Vagina (tissue), 2 donors: ENCODE measurements at regions not wholly inside any gene's neighbourhood (a gene's known extent, or its start where the extent isn't known, plus 50 kb on each side); places are given as distances from the start of the nearest gene placed in this dataset.

Experiments used
- DNase-seq, 2 donors: peaks; one replicate each; pipeline ENCODE4 v3.0.0-alpha.2; 2017; ENCODE audit errors: extremely low spot score in 2 of 2
- H3K27ac ChIP-seq: fragments of 200-600 bp; sonication (generic); one replicate; pipeline ENCODE4 v1.5.1; 2019
- H3K27me3 ChIP-seq: fragments of 200-600 bp; sonication (generic); one replicate; pipeline ENCODE4 v1.5.1; 2019
- H3K36me3 ChIP-seq, 2 donors: fragments of 200-600 bp; sonication (generic); one replicate each; pipeline ENCODE4 v1.5.1; 2017 to 2019
- H3K4me1 ChIP-seq: fragments of 200-600 bp; sonication (generic); one replicate; pipeline ENCODE4 v1.5.1; 2019
- H3K4me3 ChIP-seq, 2 donors: fragments of 200-600 bp; sonication (generic); 1 replicate in 1 of 2; 2 replicates in 1 of 2; pipeline ENCODE4 v1.5.1; 2016 to 2019
- H3K9me3 ChIP-seq: fragments of 200-600 bp; sonication (generic); one replicate; pipeline ENCODE4 v1.5.1; 2019
- POLR2A ChIP-seq, 2 donors: fragments of 450-650 bp; IDR thresholded peaks; one replicate each; pipeline ENCODE4 v1.6.1; 2017; ENCODE audit warnings: antibody characterized with exemption in 2 of 2, mild to moderate bottlenecking in 2 of 2, moderate library complexity in 2 of 2
- POLR2AphosphoS5 ChIP-seq, 2 donors: sonication (generic); formaldehyde crosslinking; IDR thresholded peaks; one replicate each; pipeline ENCODE4 v1.9.0; 2017; ENCODE audit warnings: antibody characterized with exemption in 2 of 2, mild to moderate bottlenecking in 2 of 2, low read depth in 1 of 2; ENCODE audit not compliant: insufficient read depth in 1 of 2
- intact Hi-C: fragments of 100-400 bp; cut with DNase I; formaldehyde crosslinking; loops from one replicate; pipeline ENCODE4 v1.15.1; 2023
- TF ChIP-seq, protein P1 (sequence below), 3 experiments: fragments of 450-650 bp in 2 of 3; fragments of 200-600 bp in 1 of 3; sonication (generic) in 1 of 3; IDR thresholded peaks; one replicate each; pipeline ENCODE4 v1.5.1; 2017 to 2019; ENCODE audit warnings: antibody characterized with exemption in 3 of 3, mild to moderate bottlenecking in 2 of 3, moderate library complexity in 2 of 3

DNA sequence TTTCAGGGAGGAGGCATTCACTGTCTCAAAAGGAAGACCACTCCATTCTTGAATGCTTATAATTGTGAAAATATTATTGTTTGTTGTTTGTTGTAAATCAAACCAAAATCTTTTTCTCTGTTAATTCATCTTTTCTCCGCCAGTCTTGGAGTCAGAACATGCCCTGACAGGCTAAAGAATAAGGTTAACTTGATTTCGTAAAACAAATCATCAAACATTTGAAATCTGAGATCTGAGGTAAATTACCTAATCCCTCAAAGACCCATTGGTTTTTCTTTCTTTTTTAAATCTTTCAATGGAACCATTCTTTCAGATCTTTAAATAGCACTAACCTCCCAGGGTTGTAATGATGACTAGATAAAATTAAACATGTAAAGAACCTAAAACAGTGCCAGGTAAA, 430.1 kb upstream of the PTBP2 start:
- intact Hi-C loops: no loop called here
- no peak overlapping the region for H3K4me3 ChIP-seq
- no peaks in the 10 kb centered on the region for H3K27me3 ChIP-seq
- no peaks in the 10 kb centered on the region for H3K36me3 ChIP-seq
- no peak overlapping the region for H3K27ac ChIP-seq
- H3K9me3 ChIP-seq: no peaks in the 10 kb centered on the region
- no peak for TF ChIP-seq POLR2AphosphoS5 (IDR thresholded peaks at IDR 0.05; ENCODE audit: insufficient read depth in 1 of 2, low read depth in 1 of 2)
- TF ChIP-seq, protein P1, sequence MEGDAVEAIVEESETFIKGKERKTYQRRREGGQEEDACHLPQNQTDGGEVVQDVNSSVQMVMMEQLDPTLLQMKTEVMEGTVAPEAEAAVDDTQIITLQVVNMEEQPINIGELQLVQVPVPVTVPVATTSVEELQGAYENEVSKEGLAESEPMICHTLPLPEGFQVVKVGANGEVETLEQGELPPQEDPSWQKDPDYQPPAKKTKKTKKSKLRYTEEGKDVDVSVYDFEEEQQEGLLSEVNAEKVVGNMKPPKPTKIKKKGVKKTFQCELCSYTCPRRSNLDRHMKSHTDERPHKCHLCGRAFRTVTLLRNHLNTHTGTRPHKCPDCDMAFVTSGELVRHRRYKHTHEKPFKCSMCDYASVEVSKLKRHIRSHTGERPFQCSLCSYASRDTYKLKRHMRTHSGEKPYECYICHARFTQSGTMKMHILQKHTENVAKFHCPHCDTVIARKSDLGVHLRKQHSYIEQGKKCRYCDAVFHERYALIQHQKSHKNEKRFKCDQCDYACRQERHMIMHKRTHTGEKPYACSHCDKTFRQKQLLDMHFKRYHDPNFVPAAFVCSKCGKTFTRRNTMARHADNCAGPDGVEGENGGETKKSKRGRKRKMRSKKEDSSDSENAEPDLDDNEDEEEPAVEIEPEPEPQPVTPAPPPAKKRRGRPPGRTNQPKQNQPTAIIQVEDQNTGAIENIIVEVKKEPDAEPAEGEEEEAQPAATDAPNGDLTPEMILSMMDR (IDR thresholded peaks at IDR 0.05): no peak
- no peak for TF ChIP-seq POLR2A (IDR thresholded peaks at IDR 0.05)
- no peaks in the 10 kb centered on the region for H3K4me1 ChIP-seq
- no peak for DNase-seq

DNA sequence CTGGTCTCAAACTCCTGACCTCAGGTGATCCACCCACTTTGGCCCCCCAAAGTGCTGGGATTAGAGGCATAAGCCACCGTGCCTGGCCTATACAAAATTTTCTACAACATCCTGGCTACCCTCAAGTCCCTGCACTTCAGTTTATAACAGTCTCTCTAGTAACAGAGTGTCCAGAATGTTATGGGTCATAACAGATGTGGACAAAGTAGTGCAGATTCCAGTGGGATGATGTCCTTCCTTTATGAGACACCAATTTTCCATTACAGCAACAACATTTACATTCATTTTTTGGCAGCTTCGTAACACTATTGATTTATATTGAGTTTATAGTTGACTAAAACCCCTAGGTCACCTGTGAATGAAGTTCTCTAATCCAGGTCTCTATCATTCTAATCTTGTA, 429.4 kb upstream of the PTBP2 start:
- Histone ChIP-seq H3K4me3 (no peak overlapping the region), H3K27me3 (no peaks in the 10 kb centered on the region), H3K9me3 (no peaks in the 10 kb centered on the region), H3K4me1 (no peaks in the 10 kb centered on the region), H3K36me3 (no peaks in the 10 kb centered on the region), H3K27ac (no peak overlapping the region)
- DNase-seq: no peak
- TF ChIP-seq POLR2A (IDR thresholded peaks at IDR 0.05) (no peak), POLR2AphosphoS5 (IDR thresholded peaks at IDR 0.05; ENCODE audit: insufficient read depth in 1 of 2, low read depth in 1 of 2) (no peak)
- TF ChIP-seq, protein P1 (IDR thresholded peaks at IDR 0.05): no peak
- intact Hi-C loops: no loop called here

DNA sequence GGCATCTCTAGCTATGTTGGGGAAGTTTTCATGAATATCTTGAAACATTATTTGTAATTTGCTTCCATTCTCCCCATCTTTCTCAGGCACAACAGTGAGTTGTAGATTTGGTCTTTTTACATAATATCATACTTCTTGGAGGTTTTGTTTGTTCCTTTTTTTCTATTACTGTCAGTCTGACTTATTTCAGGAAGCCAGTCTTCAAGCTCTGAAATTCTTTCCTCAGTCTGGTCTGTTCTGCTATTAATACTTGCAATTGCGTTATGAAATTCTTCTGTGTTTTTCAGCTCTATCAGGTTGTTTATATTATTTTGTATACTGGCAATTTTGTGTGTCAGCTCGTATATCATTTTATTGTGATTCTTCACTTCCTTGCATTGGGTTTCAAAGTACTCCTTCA, 424.6 kb upstream of the PTBP2 start:
- H3K4me1 ChIP-seq: no peaks in the 10 kb centered on the region
- no peaks in the 10 kb centered on the region for H3K36me3 ChIP-seq
- TF ChIP-seq, protein P1 (IDR thresholded peaks at IDR 0.05): no peak
- TF ChIP-seq POLR2A (IDR thresholded peaks at IDR 0.05): no peak
- TF ChIP-seq POLR2AphosphoS5 (IDR thresholded peaks at IDR 0.05; ENCODE audit: insufficient read depth in 1 of 2, low read depth in 1 of 2): no peak
- DNase-seq: no peak
- H3K9me3 ChIP-seq: no peaks in the 10 kb centered on the region
- no peak overlapping the region for H3K27ac ChIP-seq
- intact Hi-C loops: no loop called here
- H3K27me3 ChIP-seq: no peaks in the 10 kb centered on the region
- H3K4me3 ChIP-seq: no peak overlapping the region

DNA sequence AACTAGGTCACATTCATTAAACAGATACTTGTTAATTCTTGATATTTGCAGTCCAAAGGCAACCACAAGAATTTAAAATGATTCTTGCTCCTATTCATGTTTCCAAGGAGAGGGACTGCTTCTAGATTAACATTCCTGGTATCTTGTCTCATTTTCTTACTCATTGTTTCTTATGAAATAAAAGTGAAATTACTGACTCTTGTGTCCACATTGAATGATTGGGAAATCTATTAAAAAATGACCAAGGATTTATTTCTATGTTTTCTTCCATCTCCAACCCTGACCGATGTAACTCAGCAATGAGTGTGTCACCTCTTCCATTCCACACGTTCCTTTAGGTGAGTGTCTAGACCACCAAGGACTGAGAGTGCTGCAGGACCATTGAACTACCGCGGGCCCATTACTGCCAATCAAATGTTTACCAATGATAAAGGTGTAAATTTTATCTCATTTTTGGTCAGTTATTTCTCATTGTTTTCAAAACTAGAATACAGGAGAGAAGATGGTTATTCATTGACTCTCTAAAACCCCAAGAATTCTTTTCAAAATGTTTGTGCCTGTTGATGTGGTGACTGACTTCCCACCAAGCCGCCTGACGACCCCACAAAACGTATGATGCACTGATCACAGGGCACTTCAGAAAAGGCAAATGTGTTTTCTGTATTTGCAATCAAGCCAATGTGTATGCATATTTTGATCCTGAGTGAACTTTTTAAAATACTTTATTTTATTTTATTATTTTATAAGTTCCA, 414.6 kb upstream of the PTBP2 start:
- TF ChIP-seq, protein P1 (IDR thresholded peaks at IDR 0.05): no peak
- no peak for TF ChIP-seq POLR2A (IDR thresholded peaks at IDR 0.05)
- TF ChIP-seq POLR2AphosphoS5 (IDR thresholded peaks at IDR 0.05; ENCODE audit: insufficient read depth in 1 of 2, low read depth in 1 of 2): no peak
- no peak overlapping the region for H3K27ac ChIP-seq
- intact Hi-C loops: no loop called here

DNA sequence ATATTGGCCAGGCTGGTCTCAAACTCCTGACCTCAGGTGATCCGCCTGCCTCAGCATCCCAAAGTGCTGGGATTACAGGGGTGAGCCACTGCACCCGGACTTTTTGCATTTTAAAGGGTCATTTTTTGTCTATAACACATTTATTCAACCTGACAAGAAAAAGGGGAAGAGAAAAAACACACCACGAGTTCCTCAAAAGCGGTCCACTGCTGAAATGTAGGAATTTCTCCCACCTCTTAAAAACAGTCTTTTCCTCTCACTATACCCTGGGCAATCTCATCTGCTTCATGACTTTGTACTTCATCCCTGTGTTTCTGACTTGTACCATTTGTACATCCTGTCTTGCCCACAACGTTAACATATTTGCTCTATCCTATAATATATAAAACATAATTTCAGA, 413.3 kb upstream of the PTBP2 start:
- Histone ChIP-seq H3K9me3 (no peaks in the 10 kb centered on the region), H3K27ac (no peak overlapping the region), H3K36me3 (no peaks in the 10 kb centered on the region), H3K4me1 (no peaks in the 10 kb centered on the region), H3K4me3 (no peak overlapping the region), H3K27me3 (no peaks in the 10 kb centered on the region)
- intact Hi-C loops: no loop called here
- TF ChIP-seq POLR2A (IDR thresholded peaks at IDR 0.05): no peak
- no peak for TF ChIP-seq POLR2AphosphoS5 (IDR thresholded peaks at IDR 0.05; ENCODE audit: insufficient read depth in 1 of 2, low read depth in 1 of 2)
- TF ChIP-seq, protein P1 (IDR thresholded peaks at IDR 0.05): no peak
- no peak for DNase-seq

More for the DNA sequence above, 414.6 kb upstream of the PTBP2 start:
- Histone ChIP-seq H3K4me3 (no peak overlapping the region), H3K4me1 (no peaks in the 10 kb centered on the region), H3K9me3 (no peaks in the 10 kb centered on the region), H3K36me3 (no peaks in the 10 kb centered on the region), H3K27me3 (no peaks in the 10 kb centered on the region)
- DNase-seq: no peak
